ENCODE measurements at regions not wholly inside any gene's neighbourhood (a gene's known extent, or its start where the extent isn't known, plus 50 kb on each side); places are given as distances from the start of the nearest gene placed in this dataset.

DNA sequence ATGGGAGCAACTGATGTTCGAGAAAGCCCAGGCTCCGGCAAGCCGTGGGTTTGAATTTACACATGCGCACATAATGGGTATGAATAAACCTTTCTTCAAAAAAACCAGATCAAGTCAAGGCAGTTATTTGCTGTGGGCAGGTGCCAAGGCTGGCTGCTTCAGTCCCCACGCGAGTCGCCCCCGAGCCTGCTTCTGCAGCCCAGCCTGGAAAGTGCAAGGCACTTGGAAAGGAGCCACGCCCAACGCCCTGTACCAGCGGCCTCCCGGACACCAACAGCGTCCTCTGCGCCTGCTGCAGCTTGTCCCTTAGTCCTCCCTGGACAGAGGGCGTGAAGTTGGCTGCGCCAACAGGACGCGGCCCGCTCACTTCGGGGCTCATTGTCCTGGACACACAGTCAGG, 68.9 kb downstream of the KLF15 start:
- TF ChIP-seq, protein P1, sequence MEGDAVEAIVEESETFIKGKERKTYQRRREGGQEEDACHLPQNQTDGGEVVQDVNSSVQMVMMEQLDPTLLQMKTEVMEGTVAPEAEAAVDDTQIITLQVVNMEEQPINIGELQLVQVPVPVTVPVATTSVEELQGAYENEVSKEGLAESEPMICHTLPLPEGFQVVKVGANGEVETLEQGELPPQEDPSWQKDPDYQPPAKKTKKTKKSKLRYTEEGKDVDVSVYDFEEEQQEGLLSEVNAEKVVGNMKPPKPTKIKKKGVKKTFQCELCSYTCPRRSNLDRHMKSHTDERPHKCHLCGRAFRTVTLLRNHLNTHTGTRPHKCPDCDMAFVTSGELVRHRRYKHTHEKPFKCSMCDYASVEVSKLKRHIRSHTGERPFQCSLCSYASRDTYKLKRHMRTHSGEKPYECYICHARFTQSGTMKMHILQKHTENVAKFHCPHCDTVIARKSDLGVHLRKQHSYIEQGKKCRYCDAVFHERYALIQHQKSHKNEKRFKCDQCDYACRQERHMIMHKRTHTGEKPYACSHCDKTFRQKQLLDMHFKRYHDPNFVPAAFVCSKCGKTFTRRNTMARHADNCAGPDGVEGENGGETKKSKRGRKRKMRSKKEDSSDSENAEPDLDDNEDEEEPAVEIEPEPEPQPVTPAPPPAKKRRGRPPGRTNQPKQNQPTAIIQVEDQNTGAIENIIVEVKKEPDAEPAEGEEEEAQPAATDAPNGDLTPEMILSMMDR (IDR thresholded peaks at IDR 0.05; ENCODE audit: poor library complexity, severe bottlenecking) = no peak
- no peak for TF ChIP-seq POLR2AphosphoS5 (IDR thresholded peaks at IDR 0.05)
- no peak for TF ChIP-seq EZH2 (IDR thresholded peaks at IDR 0.05; ENCODE audit: borderline replicate concordance, insufficient read depth, low read length, poor library complexity, severe bottlenecking)
- TF ChIP-seq, protein P2, sequence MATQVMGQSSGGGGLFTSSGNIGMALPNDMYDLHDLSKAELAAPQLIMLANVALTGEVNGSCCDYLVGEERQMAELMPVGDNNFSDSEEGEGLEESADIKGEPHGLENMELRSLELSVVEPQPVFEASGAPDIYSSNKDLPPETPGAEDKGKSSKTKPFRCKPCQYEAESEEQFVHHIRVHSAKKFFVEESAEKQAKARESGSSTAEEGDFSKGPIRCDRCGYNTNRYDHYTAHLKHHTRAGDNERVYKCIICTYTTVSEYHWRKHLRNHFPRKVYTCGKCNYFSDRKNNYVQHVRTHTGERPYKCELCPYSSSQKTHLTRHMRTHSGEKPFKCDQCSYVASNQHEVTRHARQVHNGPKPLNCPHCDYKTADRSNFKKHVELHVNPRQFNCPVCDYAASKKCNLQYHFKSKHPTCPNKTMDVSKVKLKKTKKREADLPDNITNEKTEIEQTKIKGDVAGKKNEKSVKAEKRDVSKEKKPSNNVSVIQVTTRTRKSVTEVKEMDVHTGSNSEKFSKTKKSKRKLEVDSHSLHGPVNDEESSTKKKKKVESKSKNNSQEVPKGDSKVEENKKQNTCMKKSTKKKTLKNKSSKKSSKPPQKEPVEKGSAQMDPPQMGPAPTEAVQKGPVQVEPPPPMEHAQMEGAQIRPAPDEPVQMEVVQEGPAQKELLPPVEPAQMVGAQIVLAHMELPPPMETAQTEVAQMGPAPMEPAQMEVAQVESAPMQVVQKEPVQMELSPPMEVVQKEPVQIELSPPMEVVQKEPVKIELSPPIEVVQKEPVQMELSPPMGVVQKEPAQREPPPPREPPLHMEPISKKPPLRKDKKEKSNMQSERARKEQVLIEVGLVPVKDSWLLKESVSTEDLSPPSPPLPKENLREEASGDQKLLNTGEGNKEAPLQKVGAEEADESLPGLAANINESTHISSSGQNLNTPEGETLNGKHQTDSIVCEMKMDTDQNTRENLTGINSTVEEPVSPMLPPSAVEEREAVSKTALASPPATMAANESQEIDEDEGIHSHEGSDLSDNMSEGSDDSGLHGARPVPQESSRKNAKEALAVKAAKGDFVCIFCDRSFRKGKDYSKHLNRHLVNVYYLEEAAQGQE (IDR thresholded peaks at IDR 0.05; ENCODE audit: borderline replicate concordance) = no peak
- no peak for TF ChIP-seq TAF1 (IDR thresholded peaks at IDR 0.05; ENCODE audit: low read depth)
- no peak for TF ChIP-seq EP300 (conservative IDR thresholded peaks at IDR 0.05; ENCODE audit: poor library complexity, severe bottlenecking)
- TF ChIP-seq MXI1 (conservative IDR thresholded peaks at IDR 0.05; ENCODE audit: poor library complexity, severe bottlenecking) = no peak
- TF ChIP-seq RAD21 (conservative IDR thresholded peaks at IDR 0.05) = no peak
- TF ChIP-seq SMC3 (conservative IDR thresholded peaks at IDR 0.05; ENCODE audit: poor library complexity) = no peak
